ENCODE measurements at regions not wholly inside any gene's neighbourhood (a gene's known extent, or its start where the extent isn't known, plus 50 kb on each side); places are given as distances from the start of the nearest gene placed in this dataset.

- TF ChIP-seq EZH2phosphoT487 (IDR thresholded peaks at IDR 0.05; ENCODE audit: borderline replicate concordance, low read length) (no peak), CTCF (IDR thresholded peaks at IDR 0.05; ENCODE audit: low read depth, low read length, poor library complexity, severe bottlenecking) (no peak)
- Histone ChIP-seq H3K27me3 (ENCODE audit: control insufficient read depth, low read length) (peaks cover 21% of the 10 kb centered on the region), H3K4me2 (ENCODE audit: low read length) (no peak overlapping the region)
These were observed 74.3 kb downstream of the SEC61B start for GRCh38 chr9:99296291-99296951.

GRCh38 chr9:99298614-99299013 is 76.5 kb downstream of the SEC61B start:
- TF ChIP-seq CTCF (IDR thresholded peaks at IDR 0.05; ENCODE audit: low read depth, low read length, poor library complexity, severe bottlenecking) (no peak), EZH2phosphoT487 (IDR thresholded peaks at IDR 0.05; ENCODE audit: borderline replicate concordance, low read length) (no peak)
- Histone ChIP-seq H3K36me3 (ENCODE audit: control insufficient read depth, low read length) (no peaks in the 10 kb centered on the region), H3K79me2 (ENCODE audit: control insufficient read depth, low read length) (no peaks in the 10 kb centered on the region), H4K20me1 (ENCODE audit: control insufficient read depth, insufficient read depth, low read depth, low read length) (no peaks in the 10 kb centered on the region), H3K4me3 (ENCODE audit: low read length) (no peak overlapping the region), H3K27ac (ENCODE audit: low read depth, low read length) (no peak overlapping the region), H3K4me2 (ENCODE audit: low read length) (no peak overlapping the region), H3K9me2 (replicated peaks; ENCODE audit: control insufficient read depth, low read length) (no peaks in the 10 kb centered on the region), H3K9me3 (ENCODE audit: control insufficient read depth, insufficient read depth, low read length) (no peaks in the 10 kb centered on the region), H3K27me3 (ENCODE audit: control insufficient read depth, low read length) (peaks cover 25% of the 10 kb centered on the region), H3K4me1 (ENCODE audit: control insufficient read depth, low read length) (no peaks in the 10 kb centered on the region), H3F3A (ENCODE audit: control insufficient read depth, insufficient read depth) (no peaks in the 10 kb centered on the region)

More at GRCh38 chr9:99296291-99296951, 74.3 kb downstream of the SEC61B start:
- Histone ChIP-seq H3K9me3 (ENCODE audit: control insufficient read depth, insufficient read depth, low read length) (no peaks in the 10 kb centered on the region), H3F3A (ENCODE audit: control insufficient read depth, insufficient read depth) (no peaks in the 10 kb centered on the region), H3K4me1 (ENCODE audit: control insufficient read depth, low read length) (no peaks in the 10 kb centered on the region), H3K27ac (ENCODE audit: low read depth, low read length) (no peak overlapping the region), H3K9me2 (replicated peaks; ENCODE audit: control insufficient read depth, low read length) (no peaks in the 10 kb centered on the region), H4K20me1 (ENCODE audit: control insufficient read depth, insufficient read depth, low read depth, low read length) (no peaks in the 10 kb centered on the region), H3K4me3 (ENCODE audit: low read length) (no peak overlapping the region), H3K79me2 (ENCODE audit: control insufficient read depth, low read length) (no peaks in the 10 kb centered on the region), H3K36me3 (ENCODE audit: control insufficient read depth, low read length) (no peaks in the 10 kb centered on the region)

GRCh38 chr9:99299211-99300102 is 77.4 kb downstream of the SEC61B start:
- Histone ChIP-seq H4K20me1 (ENCODE audit: control insufficient read depth, insufficient read depth, low read depth, low read length) (no peaks in the 10 kb centered on the region), H3K9me2 (replicated peaks; ENCODE audit: control insufficient read depth, low read length) (no peaks in the 10 kb centered on the region), H3K27ac (ENCODE audit: low read depth, low read length) (no peak overlapping the region), H3K4me1 (ENCODE audit: control insufficient read depth, low read length) (no peaks in the 10 kb centered on the region), H3K36me3 (ENCODE audit: control insufficient read depth, low read length) (no peaks in the 10 kb centered on the region), H3K79me2 (ENCODE audit: control insufficient read depth, low read length) (no peaks in the 10 kb centered on the region), H3K4me2 (ENCODE audit: low read length) (no peak overlapping the region), H3K4me3 (ENCODE audit: low read length) (no peak overlapping the region), H3K9me3 (ENCODE audit: control insufficient read depth, insufficient read depth, low read length) (no peaks in the 10 kb centered on the region), H3F3A (ENCODE audit: control insufficient read depth, insufficient read depth) (no peaks in the 10 kb centered on the region), H3K27me3 (ENCODE audit: control insufficient read depth, low read length) (peaks cover 25% of the 10 kb centered on the region)
- TF ChIP-seq CTCF (IDR thresholded peaks at IDR 0.05; ENCODE audit: low read depth, low read length, poor library complexity, severe bottlenecking) (peak; percentile 11), EZH2phosphoT487 (IDR thresholded peaks at IDR 0.05; ENCODE audit: borderline replicate concordance, low read length) (no peak)

Data from DOHH2 (cell line).